GM19397 (cell line): ENCODE measurements at regions not wholly inside any gene's neighbourhood (a gene's known extent, or its start where the extent isn't known, plus 50 kb on each side); places are given as distances from the start of the nearest gene placed in this dataset.
A peak's percentile ranks its signal among the peaks of the same experiment; 100 is the strongest.

ENCODE experiments used
- ATAC-seq: cut with Tn5 transposase; IDR thresholded peaks from one replicate; pipeline ENCODE4 v1.9.1; 2021; ENCODE audit warnings: mild to moderate bottlenecking, moderate library complexity; ENCODE audit not compliant: unreplicated experiment

- no peak for ATAC-seq
These were observed 195.1 kb upstream of the HABP2 start for GRCh38 chr10:113357681-113358300.

- no peak for ATAC-seq
These were observed 193.2 kb upstream of the HABP2 start for GRCh38 chr10:113359655-113360054.

- no peak for ATAC-seq
These were observed 192.0 kb upstream of the HABP2 start for GRCh38 chr10:113360870-113361269.

- no peak for ATAC-seq
These were observed 190.2 kb upstream of the HABP2 start for GRCh38 chr10:113362645-113363091.

DNA sequence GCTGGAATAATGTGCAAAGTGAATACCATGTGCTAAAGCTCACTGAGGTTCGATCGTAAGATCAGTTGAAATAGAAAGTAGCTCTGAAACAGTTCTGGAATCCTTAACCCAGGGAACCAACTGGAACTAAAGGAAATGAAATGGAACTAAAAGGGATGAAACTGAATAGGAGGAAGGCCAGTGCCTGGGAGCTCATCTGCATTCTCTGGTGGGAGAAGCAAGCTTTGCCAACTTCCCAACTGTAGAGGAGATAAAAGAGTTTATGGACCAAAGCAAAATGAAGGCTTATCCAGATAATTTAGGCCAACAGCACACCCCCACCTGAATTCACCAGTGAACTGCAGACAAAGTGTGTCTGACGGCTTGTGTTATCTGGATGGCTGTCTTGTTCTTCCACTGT lies 188.6 kb upstream of the HABP2 start:
- ATAC-seq, result no peak

DNA sequence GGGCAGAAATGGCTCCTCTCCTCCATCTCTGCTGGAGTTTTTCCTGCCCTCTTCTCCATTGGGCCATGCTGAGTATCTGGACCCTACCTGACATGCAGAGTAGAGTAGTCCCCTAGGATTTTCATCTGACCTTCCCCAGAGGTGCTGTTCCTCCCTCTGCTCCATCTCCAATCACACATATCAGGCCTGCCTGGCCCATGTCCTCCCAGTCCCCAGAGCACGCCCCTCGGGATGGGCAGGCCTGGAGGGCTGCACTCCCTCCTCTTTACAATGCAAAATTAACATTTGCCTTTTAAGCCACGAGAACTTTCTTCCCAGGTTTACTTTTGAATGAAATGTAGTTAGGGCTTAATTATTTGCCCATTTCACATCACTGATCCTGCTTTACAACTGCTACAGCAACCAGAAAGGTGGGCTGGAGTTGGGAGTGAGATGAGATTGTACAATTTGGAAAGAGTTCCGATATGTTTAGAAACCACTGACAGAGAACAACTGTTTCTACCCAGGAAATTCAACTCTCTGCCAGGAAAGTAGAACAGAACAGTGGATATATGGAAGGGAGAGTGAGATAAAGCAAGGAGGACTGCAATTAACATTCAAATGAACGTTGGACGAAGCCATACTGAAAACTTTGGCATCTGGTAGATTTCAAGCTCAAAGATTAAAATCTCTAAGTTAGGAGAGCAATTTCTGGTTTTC lies 184.0 kb upstream of the HABP2 start:
- no peak for ATAC-seq

GRCh38 chr10:113369365-113369694 lies 183.5 kb upstream of the HABP2 start:
- no peak for ATAC-seq

GRCh38 chr10:113376428-113376827 lies 176.4 kb upstream of the HABP2 start:
- no peak for ATAC-seq

GRCh38 chr10:113379091-113379490 lies 173.8 kb upstream of the HABP2 start:
- ATAC-seq, result no peak

DNA sequence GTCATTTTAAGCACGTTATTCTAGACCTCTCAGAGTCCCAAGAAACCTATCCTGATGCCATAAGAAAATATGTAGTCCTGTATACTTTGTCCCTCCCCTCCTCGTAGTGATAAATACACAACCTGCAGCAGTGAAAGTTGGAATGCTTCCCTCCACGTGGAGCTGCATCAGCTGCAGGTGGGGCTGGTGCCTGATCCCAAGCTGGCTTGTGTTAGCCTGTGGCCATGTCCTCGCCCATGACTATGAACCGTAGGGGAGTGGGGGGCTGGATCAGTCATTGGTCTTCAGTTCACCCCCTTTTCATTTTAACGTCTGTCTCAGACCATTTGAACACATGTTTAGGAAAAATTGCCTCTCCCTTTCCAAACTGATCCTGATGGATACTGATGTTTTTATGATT lies 171.4 kb upstream of the HABP2 start:
- no peak for ATAC-seq

- no peak for ATAC-seq
These were observed 170.8 kb upstream of the HABP2 start for GRCh38 chr10:113381981-113382509.

DNA sequence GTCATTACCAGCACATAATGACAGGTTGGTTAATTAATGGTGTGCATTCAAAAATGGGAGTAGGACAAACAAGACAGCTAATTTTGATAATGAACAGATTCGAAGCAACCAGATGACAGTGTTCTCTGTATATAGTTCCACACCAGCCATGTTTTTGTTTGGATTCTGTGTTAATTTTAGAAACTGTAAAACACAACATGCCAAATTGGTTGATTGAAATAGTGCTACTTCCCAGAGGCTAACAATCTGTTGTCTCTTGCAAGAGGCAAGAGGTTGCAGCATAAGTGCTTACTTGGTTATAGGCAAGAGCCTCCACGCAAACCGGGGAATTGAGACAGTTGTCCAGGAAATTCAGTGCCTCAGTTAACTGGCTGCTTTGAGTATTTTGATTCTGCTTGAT lies 170.2 kb upstream of the HABP2 start:
- no peak for ATAC-seq

GRCh38 chr10:113384181-113384580 lies 168.7 kb upstream of the HABP2 start:
- ATAC-seq, result no peak

DNA sequence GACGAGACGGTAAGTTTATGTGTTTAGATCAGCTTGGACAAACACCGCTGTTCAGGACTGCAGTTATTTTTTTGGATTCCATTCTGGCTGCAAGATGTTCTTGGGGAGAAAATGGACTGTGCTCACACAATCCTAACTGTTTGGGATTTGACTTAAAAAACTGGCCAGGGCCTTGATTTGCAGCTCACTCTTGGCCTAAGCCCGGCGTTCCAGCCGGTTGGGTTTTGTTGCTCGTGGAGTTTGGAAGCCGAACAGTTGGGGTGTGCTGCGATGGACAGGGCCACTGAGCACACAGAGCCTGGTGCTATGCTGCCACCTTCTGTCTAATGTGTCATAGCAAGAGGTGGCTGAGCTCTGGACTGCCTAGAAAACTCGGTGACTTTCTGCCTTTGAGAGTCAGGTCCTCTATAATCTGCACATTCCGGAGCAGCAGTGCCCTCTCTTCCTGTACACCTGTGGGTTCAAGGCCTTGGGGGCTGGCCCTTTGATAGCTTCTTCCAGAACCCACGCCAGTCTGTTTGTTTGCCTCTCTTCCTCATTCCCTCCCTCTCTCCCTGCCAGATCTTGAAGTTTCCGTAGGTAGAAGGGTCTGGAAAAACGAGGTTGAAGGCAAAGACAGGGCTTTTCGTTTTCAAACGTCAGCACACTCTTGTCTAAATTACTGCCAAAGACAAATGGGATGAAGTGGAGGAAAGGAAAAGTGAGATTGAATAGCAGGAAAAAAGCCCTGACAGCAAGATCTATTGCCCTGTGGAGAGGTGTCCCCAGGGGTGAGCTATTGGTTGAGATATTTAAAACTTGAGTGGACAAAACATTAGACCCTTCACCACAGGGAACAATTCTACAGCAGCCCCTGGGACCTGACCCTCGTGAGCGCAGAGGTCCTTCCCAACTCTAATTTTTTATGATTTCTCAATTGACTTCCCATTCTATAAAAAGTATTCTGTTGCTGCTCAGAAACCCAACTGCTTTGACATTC lies 167.5 kb upstream of the HABP2 start:
- peak; percentile 81 for ATAC-seq

GRCh38 chr10:113386005-113386404 lies 166.8 kb upstream of the HABP2 start:
- no peak for ATAC-seq

- ATAC-seq, result no peak
These were observed 162.9 kb upstream of the HABP2 start for GRCh38 chr10:113389969-113390368.

GRCh38 chr10:113390896-113391295 lies 162.0 kb upstream of the HABP2 start:
- no peak for ATAC-seq

GRCh38 chr10:113397047-113397446 lies 155.8 kb upstream of the HABP2 start:
- no peak for ATAC-seq

GRCh38 chr10:113399065-113399464 lies 153.8 kb upstream of the HABP2 start:
- no peak for ATAC-seq

- ATAC-seq, result no peak
These were observed 150.3 kb upstream of the HABP2 start for GRCh38 chr10:113402602-113403001.

GRCh38 chr10:113407218-113407617 lies 145.6 kb upstream of the HABP2 start:
- ATAC-seq, result no peak
